IMR-90 (cell line): ENCODE measurements at regions not wholly inside any gene's neighbourhood (a gene's known extent, or its start where the extent isn't known, plus 50 kb on each side); places are given as distances from the start of the nearest gene placed in this dataset.

Experiments
- CTCF ChIP-seq: conservative IDR thresholded peaks from 2 replicates; pipeline ENCODE4 v1.5.1; 2012; ENCODE audit warnings: mild to moderate bottlenecking, low read depth, low read length, improper control_type of control experiment
- POLR2A ChIP-seq: IDR thresholded peaks from 2 replicates; pipeline ENCODE4 v1.6.1; 2012; ENCODE audit warnings: mild to moderate bottlenecking, low read depth, low read length
- USF2 ChIP-seq: fragments of 150-350 bp; IDR thresholded peaks from 2 replicates; pipeline ENCODE4 v1.6.1; 2017; ENCODE audit warnings: mild to moderate bottlenecking, antibody characterized with exemption, low read length, low read depth
- TF ChIP-seq, protein P1 (sequence below): fragments of 150-350 bp; IDR thresholded peaks from 2 replicates; pipeline ENCODE4 v1.6.1; 2016; ENCODE audit warnings: low read depth, mild to moderate bottlenecking, low read length, moderate library complexity, borderline replicate concordance

GRCh38 chr11:87719326-87720073 lies 455.7 kb downstream of the RAB38 start:
- TF ChIP-seq CTCF, result no peak
- TF ChIP-seq USF2, result no peak
- no peak for TF ChIP-seq POLR2A
- TF ChIP-seq, protein P1, sequence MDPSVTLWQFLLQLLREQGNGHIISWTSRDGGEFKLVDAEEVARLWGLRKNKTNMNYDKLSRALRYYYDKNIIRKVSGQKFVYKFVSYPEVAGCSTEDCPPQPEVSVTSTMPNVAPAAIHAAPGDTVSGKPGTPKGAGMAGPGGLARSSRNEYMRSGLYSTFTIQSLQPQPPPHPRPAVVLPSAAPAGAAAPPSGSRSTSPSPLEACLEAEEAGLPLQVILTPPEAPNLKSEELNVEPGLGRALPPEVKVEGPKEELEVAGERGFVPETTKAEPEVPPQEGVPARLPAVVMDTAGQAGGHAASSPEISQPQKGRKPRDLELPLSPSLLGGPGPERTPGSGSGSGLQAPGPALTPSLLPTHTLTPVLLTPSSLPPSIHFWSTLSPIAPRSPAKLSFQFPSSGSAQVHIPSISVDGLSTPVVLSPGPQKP, result no peak
